ENCODE measurements at regions not wholly inside any gene's neighbourhood (a gene's known extent, or its start where the extent isn't known, plus 50 kb on each side); places are given as distances from the start of the nearest gene placed in this dataset.

GRCh38 chr12:92574911-92575570, 127.7 kb upstream of the PLEKHG7 start:
- no peak for TF ChIP-seq POLR2AphosphoS5 (IDR thresholded peaks at IDR 0.05; ENCODE audit: borderline replicate concordance, low read depth, low read length)
- TF ChIP-seq EZH2 (IDR thresholded peaks at IDR 0.05) = no peak
- no peak for TF ChIP-seq FOXP2 (optimal IDR thresholded peaks at IDR 0.05; ENCODE audit: control extremely low read depth, extremely low read length, insufficient read depth)
